ENCODE measurements at regions not wholly inside any gene's neighbourhood (a gene's known extent, or its start where the extent isn't known, plus 50 kb on each side); places are given as distances from the start of the nearest gene placed in this dataset.

- no peak overlapping the region for H3K4me3 ChIP-seq (ENCODE audit: low read length)
- H2AFZ ChIP-seq (ENCODE audit: low read depth, low read length): no peak overlapping the region
- H3K79me2 ChIP-seq (replicated peaks; ENCODE audit: insufficient read depth, low read length): no peaks in the 10 kb centered on the region
- no peaks in the 10 kb centered on the region for H3K9me3 ChIP-seq (ENCODE audit: low read length)
- no peaks in the 10 kb centered on the region for H3K36me3 ChIP-seq (ENCODE audit: insufficient read depth, low read length)
- H4K20me1 ChIP-seq (ENCODE audit: insufficient read depth): no peaks in the 10 kb centered on the region
- H3K4me2 ChIP-seq (ENCODE audit: low read length): no peak overlapping the region
- TF ChIP-seq EP300 (conservative IDR thresholded peaks at IDR 0.05; ENCODE audit: poor library complexity, severe bottlenecking) (no peak), REST (IDR thresholded peaks at IDR 0.05; ENCODE audit: borderline replicate concordance) (no peak), CTCF (IDR thresholded peaks at IDR 0.05; ENCODE audit: poor library complexity, severe bottlenecking) (no peak), SMC3 (conservative IDR thresholded peaks at IDR 0.05; ENCODE audit: poor library complexity) (no peak), EZH2 (IDR thresholded peaks at IDR 0.05; ENCODE audit: borderline replicate concordance, insufficient read depth, low read length, poor library complexity, severe bottlenecking) (no peak), RAD21 (conservative IDR thresholded peaks at IDR 0.05) (no peak), MXI1 (conservative IDR thresholded peaks at IDR 0.05; ENCODE audit: poor library complexity, severe bottlenecking) (no peak), POLR2AphosphoS5 (IDR thresholded peaks at IDR 0.05) (no peak), TAF1 (IDR thresholded peaks at IDR 0.05; ENCODE audit: low read depth) (no peak)
- no peak overlapping the region for H3K9ac ChIP-seq (ENCODE audit: low read length)
- H3K27ac ChIP-seq (ENCODE audit: low read length): no peak overlapping the region
- H3F3A ChIP-seq (ENCODE audit: insufficient read depth, low read length, poor library complexity, severe bottlenecking): no peaks in the 10 kb centered on the region
- no peaks in the 10 kb centered on the region for H3K9me2 ChIP-seq (ENCODE audit: insufficient read depth, low read length)
- no peaks in the 10 kb centered on the region for H3K27me3 ChIP-seq (ENCODE audit: insufficient read depth, low read depth, low read length)
Observed at GRCh38 chr10:128860574-128860973, 606.5 kb upstream of the MGMT start.

- no peaks in the 10 kb centered on the region for H3K9me3 ChIP-seq (ENCODE audit: low read length)
- TF ChIP-seq EZH2 (IDR thresholded peaks at IDR 0.05; ENCODE audit: borderline replicate concordance, insufficient read depth, low read length, poor library complexity, severe bottlenecking): no peak
- H3K27me3 ChIP-seq (ENCODE audit: insufficient read depth, low read depth, low read length): no peaks in the 10 kb centered on the region
- no peak overlapping the region for H3K27ac ChIP-seq (ENCODE audit: low read length)
- H2AFZ ChIP-seq (ENCODE audit: low read depth, low read length): no peak overlapping the region
- no peak overlapping the region for H3K4me3 ChIP-seq (ENCODE audit: low read length)
- no peaks in the 10 kb centered on the region for H3K79me2 ChIP-seq (replicated peaks; ENCODE audit: insufficient read depth, low read length)
- H3K4me2 ChIP-seq (ENCODE audit: low read length): no peak overlapping the region
- no peaks in the 10 kb centered on the region for H3K9me2 ChIP-seq (ENCODE audit: insufficient read depth, low read length)
- no peaks in the 10 kb centered on the region for H3F3A ChIP-seq (ENCODE audit: insufficient read depth, low read length, poor library complexity, severe bottlenecking)
- no peaks in the 10 kb centered on the region for H3K36me3 ChIP-seq (ENCODE audit: insufficient read depth, low read length)
- no peak overlapping the region for H3K9ac ChIP-seq (ENCODE audit: low read length)
- H4K20me1 ChIP-seq (ENCODE audit: insufficient read depth): no peaks in the 10 kb centered on the region
Observed at GRCh38 chr10:128861018-128861901, 605.8 kb upstream of the MGMT start.
